HG02678 (cell line): ENCODE measurements at regions not wholly inside any gene's neighbourhood (a gene's known extent, or its start where the extent isn't known, plus 50 kb on each side); places are given as distances from the start of the nearest gene placed in this dataset.
"Not testable (repeated sequence)": the region's sequence is repeated elsewhere in the genome, so short reads cannot be mapped to it uniquely, and the experiment has no call there.

Experiments used
- ATAC-seq: cut with Tn5 transposase; IDR thresholded peaks from one replicate; pipeline ENCODE4 v1.9.1; 2021; ENCODE audit warnings: mild to moderate bottlenecking, moderate library complexity; ENCODE audit not compliant: unreplicated experiment

DNA sequence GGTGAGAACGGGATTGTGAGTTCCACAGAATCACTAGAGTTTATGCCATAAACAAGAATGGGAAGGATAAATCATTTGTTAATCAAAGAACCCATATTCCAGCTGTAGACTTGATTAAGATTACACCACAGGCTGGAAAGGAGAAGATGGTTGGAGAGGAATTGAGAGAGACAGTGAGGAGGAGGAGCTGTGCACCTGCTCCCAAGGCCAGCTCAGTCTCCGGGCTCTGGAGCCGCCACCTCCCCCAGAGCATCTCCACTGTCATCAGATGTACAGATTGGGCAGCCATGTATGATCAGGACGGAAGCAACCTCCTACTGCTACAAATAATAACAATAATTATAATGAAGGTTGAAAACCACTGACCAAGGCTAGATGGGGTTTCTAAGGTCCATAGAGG, 170.0 kb downstream of the MINAR1 start:
- ATAC-seq: no peak

DNA sequence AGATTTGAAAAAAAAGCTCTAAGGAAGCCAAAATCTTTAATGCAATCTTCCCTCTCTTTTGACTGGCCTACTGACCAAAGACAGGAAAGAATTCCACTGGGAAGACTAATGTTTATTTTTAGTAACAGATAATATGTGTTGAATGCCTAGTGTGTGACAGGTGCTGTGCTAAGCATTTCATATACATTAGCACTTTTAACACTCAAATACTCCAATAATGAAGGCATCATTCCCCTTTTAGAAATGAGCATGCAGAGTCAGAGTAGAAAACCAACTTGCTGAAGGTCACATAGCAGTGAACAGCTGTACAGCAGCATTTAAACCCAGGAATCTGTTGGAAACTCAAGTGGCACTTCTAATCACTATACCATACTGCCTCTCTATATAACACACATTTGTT, 170.6 kb downstream of the MINAR1 start:
- ATAC-seq: no peak

DNA sequence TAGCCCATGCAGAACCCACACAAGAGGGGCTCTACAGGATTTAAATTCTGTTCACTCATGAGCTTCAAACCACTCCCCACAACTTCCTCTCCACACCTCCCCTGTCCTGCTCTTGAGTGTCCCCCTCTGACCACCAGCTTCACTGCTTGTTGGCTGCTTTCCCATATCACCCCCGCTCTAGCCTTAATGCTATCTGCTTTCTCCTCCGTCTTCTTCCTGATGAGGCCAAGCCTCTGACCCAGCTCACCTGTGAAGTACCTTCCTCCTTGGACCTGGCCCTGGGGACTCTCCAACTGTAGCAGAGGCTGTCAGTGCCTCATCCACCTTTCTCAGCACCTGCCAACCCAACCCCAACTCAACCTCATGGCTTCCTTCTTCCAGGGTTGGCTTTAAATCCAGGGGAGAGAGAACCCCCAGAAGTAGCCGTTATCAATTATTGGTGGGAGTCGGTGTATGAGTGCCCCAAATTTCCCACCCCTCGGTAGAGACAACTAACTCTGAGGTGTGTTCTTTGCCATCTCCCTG, 174.8 kb downstream of the MINAR1 start:
- ATAC-seq: no peak

DNA sequence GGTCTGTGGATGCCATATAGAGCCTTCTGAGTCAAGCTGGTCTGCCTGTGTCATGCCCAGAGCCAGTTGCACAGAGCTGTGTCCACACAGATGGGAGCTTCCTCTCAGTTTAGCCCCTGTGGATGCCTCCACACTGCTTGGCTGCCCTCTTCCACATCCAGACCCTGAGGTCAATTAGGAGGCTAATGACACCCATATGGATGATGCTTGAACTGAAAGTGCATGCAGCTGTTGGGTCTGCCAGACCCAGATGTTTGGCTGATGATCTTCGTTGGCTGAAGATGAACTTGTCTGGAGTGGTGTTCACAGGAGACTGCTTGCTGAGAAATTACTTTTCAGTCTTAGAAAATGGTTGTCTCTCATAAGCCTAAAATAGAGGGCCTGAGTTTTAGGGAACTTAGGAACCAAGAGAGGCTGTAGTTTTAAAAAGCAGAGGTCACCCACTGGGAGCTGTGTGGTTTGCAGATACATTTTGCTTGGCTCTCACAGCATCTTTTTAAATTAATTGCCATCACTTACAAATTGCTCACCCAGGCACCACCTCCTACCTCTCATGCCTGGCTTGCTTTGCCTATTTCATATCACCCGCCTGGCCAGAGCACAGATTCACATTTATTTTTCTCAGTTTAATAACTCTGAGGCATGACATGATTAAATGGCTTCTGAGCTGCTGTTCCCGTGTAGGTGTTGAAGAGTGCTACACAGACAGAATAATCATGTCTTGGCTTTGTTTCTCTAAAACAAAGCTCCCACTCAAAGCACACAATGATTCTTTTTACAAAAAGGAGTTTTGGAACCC, 176.1 kb downstream of the MINAR1 start:
- no peak for ATAC-seq

DNA sequence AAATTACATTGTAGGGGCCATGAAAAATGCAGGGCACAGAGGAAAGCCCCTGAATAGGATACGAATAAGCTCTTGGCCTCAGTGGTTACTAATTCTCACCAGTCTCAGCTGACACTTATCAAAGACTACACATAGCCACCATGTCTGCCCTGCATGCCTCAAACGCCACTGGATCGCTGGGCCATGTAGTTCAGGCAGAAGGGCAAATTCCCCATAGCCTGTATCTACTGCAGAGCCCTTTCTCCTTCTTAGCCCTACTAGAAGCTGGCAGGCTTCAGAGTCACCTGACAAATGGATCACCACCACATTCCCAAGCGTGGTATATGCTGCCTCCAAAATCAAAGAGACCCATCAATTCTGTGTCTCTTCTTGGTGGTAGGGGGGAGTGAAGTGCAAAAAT, 177.4 kb downstream of the MINAR1 start:
- ATAC-seq: no peak

DNA sequence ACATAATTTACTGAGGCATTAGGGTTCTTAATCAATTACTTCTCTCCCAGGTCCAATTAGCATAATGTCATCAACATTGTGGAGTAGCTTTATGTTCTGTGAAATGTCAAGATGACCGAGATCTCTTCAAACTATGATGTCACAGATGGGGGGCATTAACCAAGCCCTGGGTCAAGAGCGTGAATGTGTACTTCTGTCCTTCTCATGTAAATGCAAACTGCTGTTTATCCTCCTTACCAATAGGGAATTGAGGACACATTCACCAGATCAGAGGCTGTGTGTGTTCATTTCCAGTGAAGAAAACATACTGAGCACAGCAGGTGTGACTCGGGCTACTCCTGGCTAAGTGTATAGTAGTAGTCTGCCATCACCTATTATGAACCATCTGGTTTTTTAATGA, 177.9 kb downstream of the MINAR1 start:
- ATAC-seq: no peak

DNA sequence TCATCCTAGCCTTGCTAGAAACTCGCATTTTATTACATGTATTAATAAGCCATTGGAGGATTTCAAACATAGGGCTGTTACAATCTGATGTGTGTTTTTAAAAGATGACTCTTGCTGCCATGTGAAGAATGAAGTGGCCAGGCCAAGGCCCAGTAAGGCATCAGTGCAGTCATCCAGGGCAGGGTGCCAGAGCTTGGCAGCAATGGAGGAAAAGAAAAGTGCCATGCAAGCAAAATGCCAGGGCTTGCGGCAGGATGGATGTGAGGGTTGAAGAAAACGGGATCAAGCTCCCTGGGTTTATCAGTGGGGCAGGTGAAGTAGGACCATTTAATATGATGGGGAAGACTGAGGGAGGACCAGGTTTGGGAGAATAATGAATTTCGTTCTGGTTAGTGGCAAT, 183.6 kb downstream of the MINAR1 start:
- ATAC-seq: no peak

DNA sequence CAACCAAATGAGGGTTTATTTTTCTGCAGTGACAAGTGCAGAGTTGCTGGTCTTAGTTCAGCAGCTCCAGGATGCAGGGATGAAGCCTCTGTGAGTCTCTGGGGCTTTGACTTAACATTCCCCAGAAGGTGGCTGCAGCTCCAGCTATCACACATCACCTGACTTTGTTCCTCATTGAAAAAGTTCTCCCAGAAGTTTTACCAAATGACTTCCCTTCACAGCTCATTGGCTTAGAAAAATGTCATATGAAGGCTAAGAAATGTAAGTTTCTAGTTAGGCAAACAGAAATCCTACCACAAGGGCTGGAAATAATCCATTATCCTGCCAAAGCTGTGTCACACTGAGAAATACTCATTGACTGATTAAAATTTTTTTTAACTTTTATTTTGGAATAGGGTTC, 184.9 kb downstream of the MINAR1 start:
- ATAC-seq: no peak

DNA sequence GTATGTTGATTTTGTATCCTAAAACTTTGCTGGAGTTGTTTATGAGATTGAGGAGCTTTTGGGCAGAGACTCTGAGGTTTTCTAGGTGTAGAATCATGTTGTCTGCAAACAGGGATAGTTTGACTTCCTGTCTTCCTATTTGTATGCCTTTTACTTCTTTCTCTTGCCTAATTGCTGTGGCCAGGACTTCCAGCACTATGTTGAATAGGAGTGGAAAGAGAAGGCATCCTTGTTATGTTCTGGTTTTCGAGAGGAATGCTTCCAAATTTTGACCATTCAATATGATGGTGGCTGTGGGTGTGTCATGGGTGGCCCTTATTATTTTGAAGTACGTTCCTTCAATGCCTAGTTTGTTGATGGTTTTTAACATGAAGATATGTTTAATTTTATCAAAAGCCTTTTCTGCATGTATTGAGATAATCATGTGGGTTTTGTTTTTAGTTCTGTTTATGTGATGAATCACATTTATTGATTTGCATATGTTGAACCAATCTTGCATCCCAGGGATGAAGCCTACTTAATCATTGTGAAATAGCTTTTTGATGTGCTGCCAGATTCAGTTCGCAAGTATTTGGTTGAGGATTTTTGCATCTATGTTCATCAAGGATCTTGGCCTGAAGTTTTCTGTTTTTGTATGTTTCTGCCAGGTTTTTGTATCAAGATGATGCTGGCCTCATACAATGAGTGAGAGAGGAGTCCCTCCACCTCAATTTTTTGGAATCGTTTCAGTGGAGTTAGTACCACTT, 188.1 kb downstream of the MINAR1 start:
- ATAC-seq: no peak

DNA sequence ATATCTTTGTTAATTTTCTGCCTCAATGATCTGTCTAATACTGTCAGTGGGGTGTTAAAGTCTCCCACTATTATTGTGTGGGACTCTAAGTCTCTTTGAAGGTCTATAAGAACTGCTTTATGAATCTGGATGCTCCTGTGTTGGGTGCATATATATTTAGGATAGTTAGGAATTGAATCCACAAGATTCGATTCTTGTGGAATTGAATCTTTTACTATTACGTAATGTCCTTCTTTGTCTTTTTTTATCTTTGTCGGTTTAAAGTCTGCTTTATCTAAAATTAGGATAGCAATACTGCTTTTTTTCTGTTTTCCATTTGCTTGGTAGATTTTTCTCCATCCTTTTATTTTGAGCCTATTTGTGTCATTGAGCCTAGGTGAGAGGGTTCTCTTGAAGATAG, 189.7 kb downstream of the MINAR1 start:
- not testable (repeated sequence) for ATAC-seq

DNA sequence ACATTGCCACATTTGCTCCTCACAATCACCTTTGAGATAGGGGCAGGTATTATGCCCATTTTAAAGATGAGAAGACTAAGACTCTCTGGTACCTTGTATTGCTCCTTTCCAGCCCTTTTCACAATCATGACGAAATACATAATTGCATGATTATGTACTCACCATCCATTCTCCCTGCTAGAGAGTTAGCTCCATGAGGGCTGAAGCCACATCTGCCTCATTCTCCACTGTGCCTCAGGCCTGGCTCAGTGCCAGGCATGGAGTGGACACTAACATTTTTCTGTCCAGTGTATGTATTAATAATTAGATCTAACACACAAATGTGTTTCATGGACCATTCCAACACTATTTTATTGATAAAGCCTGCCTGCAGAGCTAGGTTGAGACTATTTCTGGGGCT, 191.4 kb downstream of the MINAR1 start:
- ATAC-seq: no peak

DNA sequence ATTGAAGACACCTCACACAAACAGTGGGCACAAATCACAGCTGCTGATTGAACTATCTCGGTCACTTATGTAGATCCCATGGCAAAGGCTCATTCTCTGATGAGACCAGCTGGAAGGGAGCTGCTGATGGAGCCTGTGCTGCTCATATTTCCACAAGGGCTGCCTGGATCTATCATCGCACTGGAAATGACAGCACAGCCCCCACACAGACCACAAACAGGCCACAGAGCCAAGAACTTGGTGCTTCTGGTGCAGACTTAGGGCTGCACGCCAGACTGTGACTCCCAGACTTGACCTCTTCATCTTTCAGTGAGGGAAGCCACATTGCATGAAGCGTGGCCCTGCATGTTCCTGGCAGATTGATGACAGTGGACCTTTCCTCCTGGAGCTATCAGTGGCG, 197.6 kb downstream of the MINAR1 start:
- no peak for ATAC-seq

DNA sequence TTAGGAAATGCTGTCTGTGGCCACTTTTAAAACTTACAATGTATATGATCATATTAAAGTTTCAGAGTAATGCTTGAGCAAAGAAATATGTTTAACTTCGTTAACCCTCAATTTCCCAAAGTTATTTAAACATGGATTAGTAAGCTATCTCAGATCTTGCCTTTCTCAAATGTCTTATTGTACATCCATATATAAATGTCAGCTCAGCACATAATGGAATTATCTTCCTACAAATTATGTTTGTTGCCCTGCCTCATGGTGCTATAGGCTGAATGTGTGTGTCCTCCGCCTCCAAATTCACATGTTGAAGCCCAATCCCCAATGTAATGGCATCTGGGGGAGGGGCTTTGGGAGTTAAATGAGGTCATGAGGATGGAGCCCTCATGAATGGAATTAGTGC, 200.3 kb downstream of the MINAR1 start:
- no peak for ATAC-seq

DNA sequence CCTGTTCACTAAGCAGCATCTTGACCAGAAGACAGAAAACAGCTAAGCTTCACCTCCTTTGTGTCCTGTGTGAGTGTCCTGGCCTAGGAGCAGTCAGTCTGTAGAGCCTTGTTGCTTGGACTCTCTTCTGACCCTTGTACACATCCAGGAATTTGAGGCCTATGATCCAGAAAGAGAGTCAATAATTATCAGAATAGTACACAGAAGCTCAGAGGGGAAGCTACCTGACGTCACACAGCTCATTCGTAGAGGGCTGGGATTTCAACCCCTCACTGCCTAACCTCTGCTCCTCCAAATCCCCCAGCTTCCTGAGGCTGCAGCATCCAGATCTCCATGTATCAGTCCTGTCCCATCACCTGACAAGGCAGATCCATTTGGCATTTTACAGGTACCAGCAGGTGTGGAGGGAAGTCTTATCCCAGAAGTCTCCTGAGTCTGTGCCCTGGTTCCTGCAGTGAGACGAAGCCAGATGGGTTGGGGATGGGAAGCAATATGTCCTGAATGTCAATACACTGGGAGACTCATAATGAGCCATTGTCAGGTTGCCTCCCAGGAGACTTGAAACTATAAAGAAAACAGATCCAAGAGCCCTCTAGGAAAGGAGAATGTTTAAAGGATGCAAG, 203.1 kb downstream of the MINAR1 start:
- no peak for ATAC-seq

DNA sequence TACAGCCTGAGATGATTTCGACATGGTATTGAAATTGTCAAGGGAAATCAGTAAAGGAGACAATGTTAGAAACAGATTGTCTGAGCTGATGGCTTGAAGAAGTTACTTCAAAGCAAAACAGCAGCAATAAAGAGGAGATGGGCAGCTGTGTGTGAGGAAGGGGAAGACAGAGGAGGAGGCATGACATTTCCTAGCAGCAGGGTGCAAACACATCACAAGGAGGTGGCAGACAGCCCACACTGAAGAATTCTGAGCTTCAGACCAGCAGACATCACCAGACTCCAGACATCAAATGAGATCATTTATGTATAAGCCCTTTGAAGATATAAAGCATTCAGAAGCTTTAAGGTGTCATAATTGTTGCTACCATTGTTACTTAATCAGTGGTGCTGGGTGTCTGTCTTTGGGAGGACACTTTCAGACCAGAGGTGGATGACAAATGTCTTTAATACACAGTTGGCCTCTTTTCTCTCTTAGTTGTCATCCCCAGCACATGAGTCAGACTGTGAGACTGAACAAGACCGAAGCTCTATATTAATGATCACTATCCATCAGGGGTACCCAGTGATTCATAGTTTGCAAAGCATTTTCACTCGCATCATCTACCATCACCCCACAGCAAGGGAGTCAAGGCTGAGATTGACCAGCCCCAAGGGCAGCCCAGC, 203.9 kb downstream of the MINAR1 start:
- ATAC-seq: no peak

DNA sequence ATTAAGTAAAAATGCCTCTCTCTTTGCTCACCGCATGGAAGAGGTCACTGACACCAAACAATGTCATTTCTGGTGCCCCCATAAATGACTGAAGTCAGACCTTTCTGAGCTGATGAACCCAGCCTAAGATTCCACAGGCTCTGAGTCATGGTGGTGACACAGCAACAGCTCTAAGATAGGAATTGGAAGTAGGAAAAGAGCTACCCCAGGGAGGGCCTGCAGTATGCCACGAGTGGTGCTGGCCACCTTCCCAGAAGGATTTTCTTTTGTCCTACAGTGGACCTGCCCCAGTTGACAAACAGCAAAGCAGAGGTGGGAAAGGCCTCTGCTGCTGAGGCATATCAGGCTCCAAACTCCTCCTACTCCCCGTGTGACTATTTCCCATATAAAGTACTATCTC, 208.1 kb downstream of the MINAR1 start:
- no peak for ATAC-seq

DNA sequence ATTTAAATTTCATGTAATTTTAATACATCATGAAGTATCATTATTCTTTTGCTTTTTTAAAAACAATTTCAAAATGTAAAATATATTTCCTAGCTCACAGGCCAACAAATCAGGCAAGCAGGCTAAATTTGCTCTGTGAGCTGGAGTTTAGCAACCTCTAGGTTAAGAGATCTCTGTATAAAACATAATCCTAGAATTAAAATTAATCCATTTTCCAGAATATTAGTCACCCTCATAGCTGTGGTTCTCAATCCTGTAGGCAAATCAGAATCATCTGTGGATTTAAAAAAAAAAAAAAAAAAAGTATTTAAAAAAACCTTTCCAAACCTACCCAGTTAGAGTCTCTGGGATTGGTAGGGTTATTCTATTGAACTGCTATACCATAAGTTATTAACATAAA, 209.7 kb downstream of the MINAR1 start:
- no peak for ATAC-seq

DNA sequence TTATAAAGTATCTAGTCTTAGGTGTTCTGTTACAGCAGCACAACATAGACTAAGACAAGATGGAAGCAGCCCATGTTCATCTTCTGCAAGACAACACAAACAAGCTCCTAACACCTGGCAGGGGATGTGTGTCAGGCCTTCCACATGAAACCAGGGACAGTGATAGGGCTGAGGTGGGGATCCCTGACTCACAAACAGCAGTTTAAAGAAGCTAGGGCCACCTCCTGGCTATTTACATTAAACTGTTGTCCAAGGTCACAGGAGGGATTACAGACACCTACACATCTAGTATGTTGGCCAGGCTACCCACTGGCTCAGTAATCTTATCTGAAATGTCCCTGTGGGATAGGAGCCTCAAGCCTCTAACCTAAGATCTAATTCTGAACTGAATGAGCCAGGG, 211.3 kb downstream of the MINAR1 start:
- no peak for ATAC-seq

DNA sequence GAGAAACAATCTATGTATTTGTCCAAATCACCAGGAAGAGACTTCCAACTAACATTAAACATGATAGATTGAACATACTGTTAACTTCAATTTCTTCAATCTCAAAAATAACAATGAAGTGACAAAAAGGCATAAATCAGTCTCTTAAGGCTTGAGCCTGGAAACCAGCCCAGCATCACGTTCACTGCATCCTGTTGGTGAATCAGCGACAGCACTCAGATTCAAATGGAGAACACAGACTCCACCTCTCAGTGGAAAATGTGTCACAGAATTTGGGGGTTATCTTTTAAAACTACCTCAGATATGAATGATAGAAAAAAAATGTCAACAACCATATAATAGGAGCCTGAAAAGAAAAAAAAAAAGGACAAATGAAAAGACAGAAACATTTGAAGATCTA, 212.0 kb downstream of the MINAR1 start:
- no peak for ATAC-seq

DNA sequence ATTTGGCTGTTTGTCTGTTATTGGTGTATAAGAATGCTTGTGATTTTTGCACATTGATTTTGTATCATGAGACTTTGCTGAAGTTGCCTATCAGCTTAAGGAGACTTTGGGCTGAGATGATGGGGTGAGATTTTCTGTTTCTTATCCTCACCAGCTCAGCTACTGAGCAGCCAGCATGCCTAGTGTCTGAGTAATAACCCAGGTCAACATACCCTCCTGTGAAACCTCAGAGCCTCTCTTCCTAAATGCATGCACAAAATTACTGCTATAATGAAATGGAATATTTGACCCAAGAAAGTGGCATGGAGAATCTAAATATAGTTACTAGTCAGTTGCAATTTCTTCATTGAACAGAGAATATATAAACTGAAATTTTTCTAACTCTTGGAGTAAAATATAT, 220.8 kb downstream of the MINAR1 start:
- ATAC-seq: not testable (repeated sequence)

DNA sequence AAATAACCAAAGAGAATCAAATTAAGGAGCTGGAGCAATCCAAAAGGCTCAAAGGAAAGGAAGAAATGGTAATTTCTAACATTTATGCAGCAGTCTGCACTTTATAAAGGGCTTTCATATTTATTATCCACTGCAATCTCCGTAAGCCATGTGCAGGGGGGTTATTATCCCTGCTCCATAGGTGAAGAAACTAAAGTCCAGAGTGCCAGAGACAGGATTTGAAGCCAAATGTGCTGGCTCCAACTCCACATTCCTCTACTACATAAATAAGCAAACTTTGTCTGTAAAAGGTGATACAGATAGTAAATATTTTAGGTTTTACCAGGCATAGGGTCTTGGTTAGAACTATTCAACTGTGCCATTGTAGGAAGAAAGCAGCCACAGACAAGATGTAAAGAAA, 221.4 kb downstream of the MINAR1 start:
- ATAC-seq: no peak
